ENCODE measurements at regions not wholly inside any gene's neighbourhood (a gene's known extent, or its start where the extent isn't known, plus 50 kb on each side); places are given as distances from the start of the nearest gene placed in this dataset.

GRCh38 chr4:24144381-24144780 lies 254.5 kb upstream of the PPARGC1A start:
- BruUV-seq (replicated peaks) = no TSS peak

More at GRCh38 chr4:24144381-24144780, 254.5 kb upstream of the PPARGC1A start:
- Histone ChIP-seq H2AFZ (ENCODE audit: low read depth, low read length) (no peak overlapping the region), H4K20me1 (replicated peaks; ENCODE audit: control insufficient read depth, extremely low read depth, insufficient read depth, low read length) (no peaks in the 10 kb centered on the region), H3K79me2 (ENCODE audit: control insufficient read depth, insufficient read depth, low read length) (no peaks in the 10 kb centered on the region), H3K27ac (ENCODE audit: insufficient read depth, low read depth, low read length) (no peak overlapping the region), H3K4me2 (ENCODE audit: insufficient read depth, low read length) (no peak overlapping the region), H3K27me3 (ENCODE audit: control insufficient read depth in 2 of 2, insufficient read depth in 2 of 2, low read length in 2 of 2) (no peaks in the 10 kb centered on the region), H3K4me1 (ENCODE audit: control insufficient read depth, extremely low read depth, insufficient read depth, low read length) (no peaks in the 10 kb centered on the region), H3K36me3 (ENCODE audit: control insufficient read depth in 2 of 2, extremely low read depth in 1 of 2, insufficient read depth in 2 of 2, low read length in 2 of 2) (no peaks in the 10 kb centered on the region), H3K9me3 (replicated peaks; ENCODE audit: control insufficient read depth, insufficient read depth, low read length) (no peaks in the 10 kb centered on the region), H3K9ac (replicated peaks; ENCODE audit: extremely low read depth, insufficient read depth, low read length) (no peak overlapping the region), H3K9me1 (replicated peaks; ENCODE audit: control insufficient read depth, extremely low read depth, insufficient read depth, low read length) (no peaks in the 10 kb centered on the region), H3K4me3 (replicated peaks in 1 of 3; ENCODE audit: insufficient read depth in 1 of 3, low read depth in 1 of 3, low read length in 3 of 3) (no peak overlapping the region)
- no peak for FAIRE-seq
- no peak for DNase-seq (ENCODE audit: low read depth, low spot score)
- intact Hi-C loops (cut with micrococcal nuclease) = no loop called here
- CTCF ChIA-PET = no interaction called here
- POLR2A ChIA-PET = no interaction called here
- dilution Hi-C loops (cut with MboI; ENCODE audit: extremely low pct_ligation_motif_present, low sequenced_read_pairs) = no loop called here
- TF ChIP-seq GATA2 (IDR thresholded peaks at IDR 0.05; ENCODE audit: insufficient read depth, insufficient read length, low read depth, low read length) (no peak), JUN (IDR thresholded peaks at IDR 0.05; ENCODE audit: borderline replicate concordance, insufficient read depth, insufficient read length, low read depth) (no peak), EZH2 (IDR thresholded peaks at IDR 0.05; ENCODE audit: borderline replicate concordance, low read depth, low read length, severe bottlenecking) (no peak), POLR2AphosphoS5 (IDR thresholded peaks at IDR 0.05; ENCODE audit: insufficient read depth, low read depth, low read length) (no peak), FOS (IDR thresholded peaks at IDR 0.05; ENCODE audit: borderline replicate concordance, insufficient read depth, low read length) (no peak), CTCF (IDR thresholded peaks at IDR 0.05; ENCODE audit: extremely low read depth in 1 of 2, insufficient read depth in 1 of 2, low read depth in 1 of 2, low read length in 2 of 2) (no peak), MYC (IDR thresholded peaks at IDR 0.05; ENCODE audit: low read depth, low read length) (no peak), MAX (IDR thresholded peaks at IDR 0.05; ENCODE audit: insufficient read depth, insufficient read length) (no peak), POLR2A (IDR thresholded peaks at IDR 0.05; ENCODE audit: low read depth, low read length) (no peak)

All from endothelial cell of umbilical vein (primary cell).